NCI-H1930 (cell line): ENCODE measurements at regions not wholly inside any gene's neighbourhood (a gene's known extent, or its start where the extent isn't known, plus 50 kb on each side); places are given as distances from the start of the nearest gene placed in this dataset.
"Not testable (repeated sequence)": the region's sequence is repeated elsewhere in the genome, so short reads cannot be mapped to it uniquely, and the experiment has no call there.

Source experiments
- DNase-seq, 2 experiments: peaks; one replicate each; lab custom pipeline; 2025; lab: John Stamatoyannopoulos, UW

DNA sequence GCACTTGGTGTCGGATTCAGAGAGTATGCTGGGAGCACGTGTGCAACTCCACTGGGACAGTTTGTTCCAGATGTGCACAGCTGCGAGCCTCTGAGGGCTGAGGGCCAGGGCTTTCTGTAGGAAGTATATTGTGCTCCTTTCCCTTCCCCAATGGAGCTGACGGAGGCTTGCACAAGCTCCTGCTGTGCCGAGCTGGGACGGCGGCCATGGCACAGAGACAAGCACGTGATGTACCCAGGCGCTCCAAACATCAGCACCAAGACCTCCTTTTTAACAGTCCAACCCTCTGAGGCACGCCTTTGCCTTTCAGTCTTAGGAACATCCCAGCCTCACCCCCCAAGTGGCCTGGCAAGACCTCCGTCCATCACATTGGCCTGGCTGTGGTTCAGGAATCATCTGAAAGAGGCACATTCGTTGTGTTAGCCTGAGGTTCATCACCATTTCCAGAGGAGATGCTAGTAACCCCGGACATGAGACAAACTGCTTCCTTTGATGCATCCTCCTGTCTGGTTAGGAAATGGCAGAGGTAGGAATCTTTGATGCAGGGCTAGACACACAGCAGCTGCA, 339.2 kb upstream of the KAZN start:
- no peak for DNase-seq

DNA sequence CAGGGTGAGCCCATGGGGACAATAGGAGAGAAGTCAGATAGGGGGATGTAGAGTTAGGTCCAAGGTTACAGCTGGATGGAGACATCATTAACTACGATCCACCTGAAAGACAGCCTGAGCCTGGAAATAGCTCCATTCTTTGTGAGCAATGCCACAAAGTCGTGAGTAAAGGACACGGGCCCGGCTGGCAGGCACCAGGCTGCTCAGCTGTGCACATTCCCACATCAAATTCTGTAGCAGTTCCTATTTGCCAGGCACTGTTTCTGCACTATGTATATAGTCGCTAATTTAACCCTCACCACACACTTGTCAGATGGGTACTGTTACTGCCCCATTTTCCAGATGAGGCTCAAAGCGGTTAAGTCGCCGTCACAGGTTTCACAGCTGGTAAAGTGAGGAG, 338.0 kb upstream of the KAZN start:
- DNase-seq = no peak

DNA sequence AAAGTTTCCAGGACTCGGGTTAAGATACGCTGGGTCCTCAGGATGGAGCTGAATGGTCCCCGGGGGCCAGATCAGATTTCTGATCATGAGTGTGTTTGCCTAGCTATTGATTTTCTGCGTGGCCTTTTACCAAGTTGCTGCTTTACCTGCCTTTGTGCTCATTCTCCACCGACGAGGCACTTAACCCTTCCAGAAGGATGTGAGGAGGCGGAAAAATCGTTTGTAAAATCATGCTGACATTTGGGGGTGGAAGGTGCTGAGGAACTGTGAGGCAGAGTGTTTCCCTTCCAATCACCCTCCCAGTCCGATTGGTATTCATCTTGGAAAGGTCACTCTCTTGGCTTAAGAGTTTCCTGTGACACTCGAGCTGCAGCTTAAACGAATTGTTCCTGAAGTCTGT, 337.1 kb upstream of the KAZN start:
- no peak for DNase-seq

DNA sequence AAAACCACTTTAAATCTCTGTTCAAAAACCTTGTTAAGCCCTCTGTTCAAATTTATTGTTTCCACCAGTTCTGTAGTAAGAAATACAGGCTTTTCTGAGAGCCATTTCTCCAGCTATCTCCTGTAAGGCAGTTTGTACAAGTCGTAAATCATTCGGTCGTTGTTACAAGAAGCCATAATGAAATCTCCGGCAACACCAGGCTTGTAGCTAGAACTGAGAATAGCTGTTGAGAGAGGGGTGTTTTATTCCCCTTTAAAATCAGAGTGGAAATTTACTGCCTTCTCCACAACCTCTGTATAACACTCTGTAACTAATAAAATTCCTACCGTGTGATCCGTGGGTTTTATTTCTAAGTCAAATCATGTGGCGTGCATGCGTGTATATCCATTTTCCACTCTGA, 335.8 kb upstream of the KAZN start:
- peak; percentile 25 to 70 for DNase-seq

DNA sequence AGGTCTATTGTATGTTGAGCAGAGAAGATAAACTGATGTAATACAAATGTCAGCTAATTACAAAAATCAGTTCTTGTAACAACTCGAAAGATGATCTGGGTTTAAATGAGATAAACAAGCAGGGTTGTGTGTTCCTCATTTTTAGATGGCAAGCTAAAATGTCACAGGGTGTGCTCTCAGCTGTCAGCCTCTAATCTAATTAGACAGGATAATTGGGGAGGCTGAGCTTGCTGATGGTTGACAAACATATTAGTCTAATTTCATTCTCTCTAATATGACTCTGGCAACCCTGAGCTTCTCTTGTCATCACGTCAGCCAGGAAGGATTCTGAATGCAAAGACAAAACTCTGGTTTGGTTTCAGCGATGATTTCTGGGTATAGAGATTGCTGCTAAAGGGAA, 335.3 kb upstream of the KAZN start:
- DNase-seq = peak; percentile 64 to 91

DNA sequence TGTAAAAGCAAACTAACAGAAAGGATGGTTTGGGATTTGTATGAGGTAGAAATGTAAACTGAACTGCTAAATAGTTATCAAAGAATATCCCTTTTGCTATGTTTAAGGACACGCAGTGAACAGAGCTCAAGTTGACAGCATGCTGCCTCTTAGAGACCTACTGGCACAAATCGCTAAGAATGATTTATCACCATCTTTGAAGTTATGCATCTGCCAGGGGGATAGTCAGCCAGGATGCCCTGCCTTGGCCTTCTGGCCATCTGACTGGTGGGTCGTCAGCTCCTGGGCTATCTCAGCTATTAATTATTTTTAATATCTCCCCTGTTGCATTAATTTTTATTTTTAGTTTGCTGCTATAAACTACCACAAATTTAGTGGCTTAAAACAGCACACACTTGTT, 334.8 kb upstream of the KAZN start:
- peak; percentile 36 to 90 for DNase-seq

DNA sequence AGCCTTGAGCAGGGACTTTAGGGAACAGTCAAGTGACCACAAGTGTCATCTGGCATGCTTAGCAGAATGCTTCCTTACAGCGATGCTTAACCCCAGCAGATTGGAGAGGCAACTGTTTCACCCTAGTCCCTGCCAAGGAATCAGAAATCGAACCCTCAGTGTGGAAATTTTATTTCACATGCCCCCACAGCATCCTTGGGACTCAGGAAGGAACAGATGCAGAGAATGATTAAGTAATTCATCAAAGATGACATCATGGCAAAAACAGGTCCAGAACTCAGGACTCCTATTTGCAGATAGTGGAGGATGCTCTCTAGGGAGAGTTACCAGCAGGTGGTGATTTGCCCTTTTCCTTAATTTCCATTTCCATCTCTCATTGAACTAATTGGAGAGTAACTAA, 333.0 kb upstream of the KAZN start:
- DNase-seq = no peak

DNA sequence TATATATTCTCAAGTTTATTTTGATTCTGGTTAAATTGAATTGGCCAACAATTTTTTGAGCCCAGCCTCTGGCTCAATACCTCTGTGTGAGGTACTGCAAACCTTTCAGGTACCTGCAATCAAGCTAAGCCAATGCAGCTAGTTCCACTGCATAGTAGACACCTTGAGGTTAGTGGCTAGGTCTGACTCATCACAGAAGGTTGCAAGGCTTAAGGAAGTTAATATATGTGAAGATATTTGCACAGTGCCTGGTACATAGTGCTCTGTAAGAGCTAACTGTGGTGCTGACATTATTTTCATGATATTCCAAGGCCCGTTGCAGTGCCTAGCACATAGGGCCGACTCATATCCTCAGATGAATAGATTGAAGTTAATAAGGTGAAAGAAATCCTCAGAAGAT, 330.5 kb upstream of the KAZN start:
- DNase-seq = no peak

DNA sequence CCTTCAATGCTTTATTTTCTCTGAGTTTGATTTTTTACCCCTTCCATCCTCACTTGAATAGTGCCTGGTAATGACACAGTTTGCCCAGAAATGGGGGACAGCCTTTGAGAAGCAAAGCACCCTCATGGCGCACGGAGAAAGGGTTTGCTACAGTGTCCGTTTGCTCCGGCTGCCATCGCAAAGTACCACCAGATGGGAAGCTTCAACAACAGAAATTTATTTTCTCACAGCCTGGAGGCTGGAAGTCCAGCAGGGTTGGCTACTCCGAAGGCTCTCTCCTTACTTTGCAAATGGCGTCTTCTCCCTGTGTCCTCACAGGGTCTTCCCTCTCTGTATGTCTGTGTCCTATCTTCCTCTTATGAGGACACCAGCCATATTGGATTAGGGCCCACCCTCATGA, 327.7 kb upstream of the KAZN start:
- no peak for DNase-seq

DNA sequence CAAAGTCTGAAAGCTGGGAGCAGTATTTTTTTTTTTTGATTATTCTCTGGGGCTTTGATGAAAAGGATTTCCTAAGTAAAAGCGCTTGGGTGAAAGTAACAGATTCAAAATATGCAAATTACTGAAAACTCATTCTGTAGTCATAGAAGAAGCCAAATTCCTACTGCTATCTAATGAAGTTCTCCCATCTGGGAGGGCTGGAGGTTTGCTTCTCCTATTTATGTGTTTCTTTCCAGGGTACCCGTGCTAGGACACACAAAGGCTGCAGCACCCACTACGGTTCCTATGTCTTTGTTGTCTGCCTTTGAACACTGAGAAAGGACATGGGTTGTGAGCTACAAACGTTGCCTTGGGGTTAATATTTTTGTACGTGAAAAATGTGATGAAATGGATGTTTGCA, 324.7 kb upstream of the KAZN start:
- DNase-seq = no peak

DNA sequence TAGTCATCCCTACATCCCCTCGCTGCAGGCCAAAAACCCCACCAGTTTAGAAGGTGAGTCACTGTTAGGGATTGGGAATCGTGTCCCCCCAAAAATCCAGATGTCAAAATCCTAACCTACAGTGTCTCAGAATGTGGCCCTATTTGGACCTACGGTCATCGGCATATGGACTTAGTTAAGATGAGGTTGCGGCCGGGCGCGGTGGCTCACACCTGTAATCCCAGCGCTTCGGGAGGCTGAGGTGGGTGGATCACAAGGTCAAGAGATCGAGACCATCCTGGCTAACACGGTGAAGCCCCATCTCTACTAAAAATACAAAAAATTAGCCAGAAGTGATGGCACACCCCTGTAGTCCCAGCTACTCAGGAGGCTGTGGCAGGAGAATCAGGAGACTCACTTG, 318.6 kb upstream of the KAZN start:
- not testable (repeated sequence) for DNase-seq

DNA sequence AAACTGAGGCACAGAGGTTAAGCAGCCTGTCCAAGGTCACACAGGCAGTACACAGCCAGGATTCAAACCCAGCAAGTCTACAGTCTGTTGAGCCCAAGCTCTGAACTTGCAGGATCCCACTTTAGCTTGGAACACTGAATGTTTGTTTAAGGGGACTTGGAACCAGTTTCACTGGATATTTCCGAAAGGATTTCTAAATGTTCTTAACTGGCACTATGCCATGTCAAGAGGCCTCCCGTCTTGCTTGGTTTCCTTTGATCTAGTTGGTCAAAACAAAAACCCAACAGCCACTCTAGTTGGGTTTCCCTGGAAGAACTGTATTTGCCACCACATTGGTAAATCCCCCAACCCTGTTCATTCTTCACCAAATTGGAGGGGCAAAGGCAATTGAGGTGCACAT, 317.6 kb upstream of the KAZN start:
- DNase-seq = peak in 1 of 2 experiments; percentile 42

DNA sequence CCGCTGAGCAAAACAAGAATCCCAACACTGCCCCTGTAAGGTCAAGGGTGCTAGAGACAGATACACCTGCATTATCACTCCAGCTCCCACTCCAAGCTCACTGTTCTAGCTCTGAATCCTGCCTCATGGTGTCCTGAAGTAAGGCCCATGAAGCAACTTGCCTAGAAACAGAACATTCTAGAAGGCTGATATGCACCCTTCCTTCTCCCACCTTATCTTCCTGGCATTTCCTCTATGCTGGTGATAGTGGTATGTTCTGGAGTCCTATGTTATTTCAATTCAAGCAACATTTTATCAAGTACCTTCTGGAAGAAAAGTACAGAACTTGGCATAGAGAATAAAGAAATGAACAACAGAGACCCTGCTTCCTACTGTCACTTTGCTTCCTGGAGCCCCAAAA, 317.1 kb upstream of the KAZN start:
- no peak for DNase-seq

DNA sequence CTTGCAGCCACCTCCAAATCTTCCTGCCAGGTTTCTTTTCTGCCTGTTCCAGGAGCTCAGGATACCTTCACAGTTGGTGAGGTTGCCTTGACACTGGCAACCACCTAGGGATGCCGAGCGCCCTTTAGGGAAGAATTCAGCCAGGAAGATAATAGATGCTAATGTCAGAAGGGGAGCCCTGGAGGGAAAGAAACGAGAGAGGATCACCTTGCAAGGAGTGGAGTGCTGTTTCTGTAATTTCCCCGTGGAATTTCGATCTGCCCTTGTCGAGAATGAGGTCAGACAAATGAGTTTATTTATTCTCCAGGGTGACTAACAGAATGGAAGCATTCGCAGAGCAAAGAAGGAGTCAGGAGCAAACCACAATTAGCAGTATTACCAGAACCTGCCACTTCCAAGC, 315.8 kb upstream of the KAZN start:
- DNase-seq = peak in 1 of 2 experiments; percentile 56

DNA sequence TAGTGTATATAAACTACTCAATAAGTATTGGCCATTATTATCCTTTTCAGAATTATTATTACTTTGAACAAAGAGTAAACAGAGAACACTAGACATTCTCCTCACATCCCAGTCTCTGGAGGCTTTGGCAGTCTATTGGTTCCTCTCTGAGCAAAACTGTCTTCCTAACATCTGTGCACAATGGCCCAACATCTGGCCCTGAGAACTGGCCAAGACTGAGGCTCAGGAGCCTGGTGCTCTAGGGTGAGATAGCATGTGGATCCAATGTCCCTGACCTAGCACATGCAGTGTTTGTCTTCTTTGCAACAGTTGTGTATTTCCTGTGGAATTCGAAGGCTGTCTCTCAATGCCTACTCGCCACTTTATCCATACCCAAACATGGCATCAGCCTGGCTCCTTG, 313.2 kb upstream of the KAZN start:
- no peak for DNase-seq

DNA sequence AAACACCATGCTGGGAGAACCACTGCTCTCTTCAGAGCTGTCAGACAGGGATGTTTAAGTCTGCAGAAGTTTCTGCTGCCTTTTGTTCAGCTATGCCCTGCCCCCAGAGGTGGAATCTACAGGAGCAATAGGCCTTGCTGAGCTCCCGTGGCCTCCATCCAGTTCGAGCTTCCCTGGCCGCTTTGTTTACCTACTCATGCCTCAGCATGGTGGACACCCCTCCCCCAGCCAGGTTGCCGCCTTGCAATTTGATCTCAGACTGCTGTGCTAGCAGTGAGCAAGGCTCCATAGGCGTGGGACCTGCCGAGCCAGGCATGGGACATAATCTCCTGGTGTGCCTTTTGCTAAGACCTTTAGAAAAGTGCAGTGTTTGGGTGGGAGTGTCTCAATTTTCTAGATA, 307.3 kb upstream of the KAZN start:
- not testable (repeated sequence) for DNase-seq

DNA sequence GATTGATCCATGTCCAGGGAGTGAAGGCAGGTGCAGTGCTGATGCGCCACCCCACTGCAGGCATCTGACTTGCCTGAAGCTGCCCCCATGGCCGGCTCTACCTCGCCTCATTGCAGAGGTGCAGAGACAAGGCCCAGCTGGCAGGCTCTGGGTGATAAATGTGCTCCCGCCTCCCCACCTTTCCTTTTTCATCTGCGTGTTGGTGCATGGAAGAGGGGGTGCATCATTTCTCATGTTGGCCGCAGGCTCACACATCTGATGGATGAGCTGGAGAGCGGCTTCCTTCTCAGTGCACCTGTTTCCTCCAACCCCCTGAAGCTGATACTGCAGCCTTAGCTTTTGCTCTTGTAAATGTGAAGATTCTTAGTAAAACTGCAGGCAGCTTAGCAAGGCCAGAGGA, 306.0 kb upstream of the KAZN start:
- no peak for DNase-seq

DNA sequence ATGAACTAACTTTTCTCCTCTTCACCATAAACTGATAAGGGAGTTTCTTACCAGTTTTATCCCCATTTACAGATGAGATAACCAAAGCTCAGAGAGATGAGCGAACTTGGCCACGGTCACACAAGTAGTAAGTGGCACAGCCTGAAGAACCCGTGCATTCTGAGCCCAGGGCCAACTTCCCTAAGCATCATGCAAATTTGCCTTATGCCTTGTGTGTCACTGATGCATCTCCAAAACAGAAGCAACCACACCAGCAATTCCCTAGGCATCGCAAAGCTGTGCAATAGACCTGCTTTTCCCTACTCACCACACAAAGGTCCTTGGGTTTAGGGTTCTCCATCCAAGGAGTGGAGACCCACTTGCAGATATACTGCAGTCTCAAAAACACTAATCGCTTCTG, 304.5 kb upstream of the KAZN start:
- no peak for DNase-seq

DNA sequence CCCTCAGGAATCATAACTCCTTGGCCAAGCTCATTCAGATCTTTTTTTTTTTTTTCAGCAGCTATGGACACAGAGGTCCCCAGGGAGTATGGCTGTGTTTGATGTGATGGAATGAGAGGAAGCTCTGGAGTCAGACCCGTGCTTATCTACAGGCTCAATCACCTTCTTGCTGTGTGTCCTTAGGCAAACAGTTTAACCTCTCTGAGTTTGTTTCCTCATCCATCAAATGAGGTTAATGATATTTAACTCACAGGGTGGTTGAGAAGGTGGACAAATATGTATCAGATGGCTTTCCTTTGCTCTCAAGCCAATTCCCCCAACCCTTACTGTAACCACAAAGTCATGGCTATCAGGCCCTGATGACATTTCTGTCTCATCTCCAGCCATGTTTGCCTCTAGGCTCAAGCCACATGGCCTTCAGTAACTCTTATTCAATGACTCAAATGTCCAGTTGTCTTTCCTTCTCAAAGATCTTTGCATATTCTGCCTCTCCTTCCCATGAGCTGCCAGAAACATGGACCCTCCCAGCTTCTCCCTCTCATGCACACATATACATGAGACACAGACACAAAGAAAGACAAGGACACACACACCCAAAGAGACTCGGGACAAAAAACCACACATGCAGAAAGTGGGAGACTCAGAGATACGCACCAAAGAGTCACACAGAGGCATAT, 303.5 kb upstream of the KAZN start:
- DNase-seq = no peak

DNA sequence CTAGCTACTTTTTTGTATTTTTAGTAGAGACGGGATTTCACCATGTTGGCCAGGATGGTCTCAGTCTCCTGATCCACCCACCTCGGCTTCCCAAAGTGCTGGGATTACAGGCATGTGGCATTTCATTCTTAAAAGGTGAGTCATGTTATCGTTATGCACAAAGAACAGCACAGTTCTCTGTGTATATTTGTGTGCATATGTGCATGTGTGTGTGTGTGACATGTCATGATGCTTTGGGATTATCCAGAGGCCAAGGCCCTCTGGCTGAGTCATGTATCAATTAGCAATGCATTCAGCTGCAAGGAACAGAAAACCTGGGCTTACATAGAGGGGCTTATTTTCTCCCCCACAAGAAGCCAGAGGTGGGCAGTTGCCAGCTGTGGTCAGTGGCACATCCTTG, 301.7 kb upstream of the KAZN start:
- DNase-seq = no peak

DNA sequence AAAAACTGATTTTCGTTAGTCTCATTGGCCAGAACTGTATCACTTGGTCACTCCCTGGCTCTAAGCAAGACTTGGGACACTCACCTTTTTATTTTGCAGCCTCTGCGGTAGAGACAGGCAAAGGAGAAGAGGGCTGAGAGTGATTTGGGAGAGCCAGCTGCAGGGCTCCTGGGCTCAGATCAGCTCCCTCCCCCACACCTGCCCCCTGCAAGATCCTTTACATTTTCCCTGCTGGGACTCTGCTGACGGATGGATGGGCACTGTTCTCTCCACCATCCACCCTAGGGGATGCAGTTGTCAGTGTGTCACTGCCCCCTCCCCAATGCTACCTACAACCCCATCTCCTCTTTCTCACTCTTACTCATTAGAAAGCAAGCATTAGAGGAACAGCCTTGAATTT, 301.1 kb upstream of the KAZN start:
- no peak for DNase-seq

DNA sequence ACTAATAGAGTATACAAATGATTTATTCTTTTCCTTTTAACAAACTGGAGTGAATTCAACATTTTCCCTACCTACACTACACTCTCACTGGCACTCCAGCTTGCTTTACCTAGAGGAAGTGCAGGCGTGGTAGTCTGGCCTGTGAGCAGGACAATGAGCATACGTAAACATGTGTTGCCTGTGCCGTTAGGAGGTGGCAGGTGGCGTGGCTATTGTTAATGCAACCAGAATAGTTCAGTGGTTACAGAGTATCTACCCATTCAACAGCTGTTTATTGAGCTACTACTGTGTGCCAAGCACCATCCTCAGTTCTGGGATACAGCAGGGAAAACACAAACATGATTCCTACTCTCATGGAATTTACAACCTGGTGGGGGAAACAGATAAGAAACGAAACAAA, 299.7 kb upstream of the KAZN start:
- no peak for DNase-seq

DNA sequence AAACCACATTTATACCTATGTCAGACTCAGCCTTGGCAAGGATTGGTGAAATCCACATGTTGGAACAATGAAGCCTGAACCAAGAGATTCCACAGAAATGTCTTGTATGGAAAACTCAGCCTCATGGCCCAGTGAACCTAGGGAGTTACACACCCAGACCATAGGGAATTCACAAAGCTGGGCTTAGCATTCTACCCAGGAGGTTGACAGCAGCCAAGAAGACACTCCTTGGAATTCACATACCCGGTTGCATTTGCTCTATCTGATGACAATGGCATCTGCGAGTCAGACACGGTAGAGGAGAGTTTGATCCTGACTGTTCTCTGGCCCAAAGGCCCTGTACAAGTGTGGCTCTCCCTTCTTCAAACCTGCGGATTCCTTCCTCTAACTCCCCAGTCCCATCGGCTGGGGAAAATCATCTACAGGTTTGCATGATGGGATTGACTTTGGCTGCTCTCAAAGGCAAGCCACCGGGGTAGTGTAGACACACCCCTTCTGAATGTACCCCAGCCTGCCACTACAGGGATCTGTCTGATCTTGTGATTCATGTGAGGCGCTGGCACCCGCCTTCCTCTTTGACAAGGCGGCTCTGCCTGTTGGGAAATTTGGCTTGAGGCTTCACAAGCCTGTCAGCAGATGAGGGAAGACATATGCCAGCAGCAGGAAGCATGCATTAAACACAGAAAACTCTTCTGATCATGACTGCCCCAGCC, 297.3 kb upstream of the KAZN start:
- no peak for DNase-seq

DNA sequence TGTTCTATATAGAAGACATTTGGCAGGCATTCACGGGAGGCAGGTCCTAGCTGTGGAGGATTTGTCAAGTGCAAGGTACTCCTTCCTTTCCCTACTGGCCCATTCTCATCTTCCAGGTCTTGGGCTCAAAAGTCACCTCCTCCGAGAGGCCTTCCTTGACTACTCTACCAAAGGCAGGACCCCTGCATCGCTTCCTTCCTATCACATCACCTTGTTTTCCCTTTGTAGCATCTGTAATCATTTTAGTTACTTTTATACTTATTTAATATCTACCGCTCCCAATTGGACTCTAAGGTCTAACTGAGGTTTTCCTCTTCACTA, 296.8 kb upstream of the KAZN start:
- DNase-seq = no peak
